PFSK-1 (cell line): ENCODE measurements at regions not wholly inside any gene's neighbourhood (a gene's known extent, or its start where the extent isn't known, plus 50 kb on each side); places are given as distances from the start of the nearest gene placed in this dataset.

ENCODE experiments used
- POLR2AphosphoS5 ChIP-seq: IDR thresholded peaks from 2 replicates; pipeline ENCODE4 v1.6.1; 2012; ENCODE audit warnings: low read depth, mild to moderate bottlenecking, control low read depth, low read length, moderate library complexity
- TAF1 ChIP-seq: IDR thresholded peaks from 2 replicates; pipeline ENCODE4 v1.6.1; 2012; ENCODE audit warnings: low read length, control low read depth, borderline replicate concordance; ENCODE audit not compliant: insufficient read depth

GRCh38 chr13:74398599-74398998 is 264.4 kb upstream of the KLF12 start:
- no peak for TF ChIP-seq POLR2AphosphoS5
- no peak for TF ChIP-seq TAF1
